ENCODE measurements at regions not wholly inside any gene's neighbourhood (a gene's known extent, or its start where the extent isn't known, plus 50 kb on each side); places are given as distances from the start of the nearest gene placed in this dataset.

DNA sequence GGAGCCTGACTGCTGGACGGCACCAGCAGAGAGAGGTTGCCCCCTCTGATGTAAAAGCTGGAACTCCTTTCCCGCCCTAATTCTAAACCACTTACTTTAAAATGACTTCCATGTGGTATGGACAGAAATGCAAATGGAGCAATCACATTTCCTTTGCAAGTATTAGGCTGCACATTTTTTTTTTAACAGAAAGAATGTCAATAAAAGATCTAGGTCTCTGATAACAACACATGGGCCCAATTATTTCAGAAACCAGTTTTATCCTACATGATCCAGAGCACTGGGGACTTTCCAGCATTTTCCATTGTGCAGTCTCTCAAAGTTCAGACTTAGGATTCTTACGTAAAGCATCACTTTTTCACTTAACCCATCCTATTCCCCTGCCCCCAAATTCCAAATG, 203.7 kb downstream of the NXNL2 start:
- TF ChIP-seq EZH2 (IDR thresholded peaks at IDR 0.05; ENCODE audit: borderline replicate concordance, low read length), result no peak
- no peak for TF ChIP-seq CTCF (IDR thresholded peaks at IDR 0.05; ENCODE audit: low read length)

Data from OCI-LY1 (cell line).